ENCODE measurements at regions not wholly inside any gene's neighbourhood (a gene's known extent, or its start where the extent isn't known, plus 50 kb on each side); places are given as distances from the start of the nearest gene placed in this dataset.

GRCh38 chr11:13150487-13150886 is 127.1 kb upstream of the BMAL1 start:
- TF ChIP-seq SP1 (CRISPR knock-in tag; conservative IDR thresholded peaks at IDR 0.05) (no peak), CTCF (IDR thresholded peaks at IDR 0.05) (no peak), ZBTB43 (CRISPR knock-in tag; IDR thresholded peaks at IDR 0.05) (no peak)
